Right atrium auricular region (tissue), 2 donors: ENCODE measurements at regions not wholly inside any gene's neighbourhood (a gene's known extent, or its start where the extent isn't known, plus 50 kb on each side); places are given as distances from the start of the nearest gene placed in this dataset.

ENCODE experiments used
- DNase-seq: peaks from one replicate; pipeline ENCODE4 v3.0.0-alpha.2; 2019; ENCODE audit warnings: low spot score
- H3K27ac ChIP-seq, 2 donors: fragments of 200-600 bp; sonication (generic); 1 replicate in 1 of 2; 2 replicates in 1 of 2; pipeline ENCODE4 v1.5.1; 2016 to 2019
- H3K27me3 ChIP-seq, 2 donors: fragments of 200-600 bp; sonication (generic); one replicate each; pipeline versions ENCODE4 v1.5.1 to v1.6.0; 2017 to 2019
- H3K36me3 ChIP-seq: fragments of 200-600 bp; sonication (generic); one replicate; pipeline ENCODE4 v1.5.1; 2016
- H3K4me1 ChIP-seq, 2 donors: fragments of 200-600 bp; sonication (generic); one replicate each; pipeline versions ENCODE4 v1.5.1 to v1.6.0; 2017 to 2019
- H3K4me3 ChIP-seq, 2 donors: fragments of 200-600 bp; sonication (generic); 1 replicate in 1 of 2; 2 replicates in 1 of 2; pipeline ENCODE4 v1.5.1; 2017 to 2019; ENCODE audit warnings: mild to moderate bottlenecking in 1 of 2, moderate library complexity in 1 of 2
- H3K9me3 ChIP-seq, 2 donors: fragments of 200-600 bp; sonication (generic); one replicate each; pipeline ENCODE4 v1.5.1; 2019
- TF ChIP-seq, protein P1 (sequence below), 2 donors: fragments of 200-600 bp; sonication (generic); IDR thresholded peaks; one replicate each; pipeline ENCODE4 v1.5.1; 2019; ENCODE audit warnings: antibody characterized with exemption in 2 of 2

- Histone ChIP-seq H3K9me3 (no peaks in the 10 kb centered on the region), H3K4me1 (no peaks in the 10 kb centered on the region), H3K4me3 (no peak overlapping the region), H3K27ac (no peak overlapping the region), H3K27me3 (no peaks in the 10 kb centered on the region), H3K36me3 (no peaks in the 10 kb centered on the region)
- no peak for DNase-seq
- TF ChIP-seq, protein P1, sequence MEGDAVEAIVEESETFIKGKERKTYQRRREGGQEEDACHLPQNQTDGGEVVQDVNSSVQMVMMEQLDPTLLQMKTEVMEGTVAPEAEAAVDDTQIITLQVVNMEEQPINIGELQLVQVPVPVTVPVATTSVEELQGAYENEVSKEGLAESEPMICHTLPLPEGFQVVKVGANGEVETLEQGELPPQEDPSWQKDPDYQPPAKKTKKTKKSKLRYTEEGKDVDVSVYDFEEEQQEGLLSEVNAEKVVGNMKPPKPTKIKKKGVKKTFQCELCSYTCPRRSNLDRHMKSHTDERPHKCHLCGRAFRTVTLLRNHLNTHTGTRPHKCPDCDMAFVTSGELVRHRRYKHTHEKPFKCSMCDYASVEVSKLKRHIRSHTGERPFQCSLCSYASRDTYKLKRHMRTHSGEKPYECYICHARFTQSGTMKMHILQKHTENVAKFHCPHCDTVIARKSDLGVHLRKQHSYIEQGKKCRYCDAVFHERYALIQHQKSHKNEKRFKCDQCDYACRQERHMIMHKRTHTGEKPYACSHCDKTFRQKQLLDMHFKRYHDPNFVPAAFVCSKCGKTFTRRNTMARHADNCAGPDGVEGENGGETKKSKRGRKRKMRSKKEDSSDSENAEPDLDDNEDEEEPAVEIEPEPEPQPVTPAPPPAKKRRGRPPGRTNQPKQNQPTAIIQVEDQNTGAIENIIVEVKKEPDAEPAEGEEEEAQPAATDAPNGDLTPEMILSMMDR (IDR thresholded peaks at IDR 0.05) = no peak
These were observed 87.9 kb downstream of the MATN1 start for GRCh38 chr1:30635391-30635975.

DNA sequence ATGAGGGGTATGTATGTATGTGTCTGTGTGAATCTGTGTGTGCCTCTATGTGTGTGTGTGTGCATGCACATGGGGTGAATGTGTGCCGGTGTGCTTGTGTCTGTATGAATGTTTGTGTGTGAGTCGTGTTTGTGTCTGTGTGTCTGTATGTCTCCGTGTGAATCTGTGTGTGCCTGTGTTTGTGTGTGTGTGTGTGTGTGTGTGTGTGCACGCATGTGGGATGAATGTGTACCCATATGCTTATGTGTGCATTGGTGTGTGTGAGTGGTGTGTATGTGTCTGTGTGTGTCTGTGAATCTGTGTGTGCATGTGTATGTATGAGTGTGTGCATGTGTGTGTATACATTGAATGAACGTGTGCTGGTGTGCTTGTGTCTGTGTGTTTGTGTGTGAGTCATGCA lies 88.9 kb downstream of the MATN1 start:
- H3K27ac ChIP-seq = no peak overlapping the region

DNA sequence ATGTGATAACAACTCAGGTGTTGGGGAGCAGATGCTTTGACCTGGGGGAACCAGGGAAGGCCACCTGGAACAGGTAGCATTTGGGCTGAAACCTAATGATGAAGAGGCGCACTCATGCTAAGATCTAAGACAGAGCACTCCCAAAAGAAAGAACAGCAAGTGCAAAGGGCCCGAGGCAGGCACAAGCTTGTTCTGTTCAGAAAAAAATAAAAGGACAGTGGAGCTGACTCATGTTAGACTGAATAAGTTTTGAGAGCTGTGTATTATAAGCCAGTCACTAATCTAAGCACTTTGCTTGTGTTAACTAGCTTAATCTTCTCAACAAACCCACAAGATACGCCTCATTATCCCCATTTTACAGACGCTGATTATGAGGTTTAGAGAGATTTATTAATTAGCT lies 90.1 kb downstream of the MATN1 start:
- Histone ChIP-seq H3K27ac (no peak overlapping the region), H3K9me3 (no peaks in the 10 kb centered on the region), H3K36me3 (no peaks in the 10 kb centered on the region), H3K4me3 (no peak overlapping the region), H3K27me3 (no peaks in the 10 kb centered on the region), H3K4me1 (no peaks in the 10 kb centered on the region)
- DNase-seq = no peak
- TF ChIP-seq, protein P1 (IDR thresholded peaks at IDR 0.05) = no peak

More for the DNA sequence above, 88.9 kb downstream of the MATN1 start:
- Histone ChIP-seq H3K9me3 (no peaks in the 10 kb centered on the region), H3K27me3 (no peaks in the 10 kb centered on the region), H3K4me3 (no peak overlapping the region), H3K4me1 (no peaks in the 10 kb centered on the region), H3K36me3 (no peaks in the 10 kb centered on the region)
- no peak for DNase-seq
- TF ChIP-seq, protein P1 (IDR thresholded peaks at IDR 0.05) = no peak

- no peak overlapping the region for H3K27ac ChIP-seq
- TF ChIP-seq, protein P1 (IDR thresholded peaks at IDR 0.05) = no peak
- H3K27me3 ChIP-seq = no peaks in the 10 kb centered on the region
- no peaks in the 10 kb centered on the region for H3K36me3 ChIP-seq
- H3K4me1 ChIP-seq = no peaks in the 10 kb centered on the region
- H3K4me3 ChIP-seq = no peak overlapping the region
- H3K9me3 ChIP-seq = no peaks in the 10 kb centered on the region
- no peak for DNase-seq
These were observed 90.9 kb downstream of the MATN1 start for GRCh38 chr1:30632481-30632880.

DNA sequence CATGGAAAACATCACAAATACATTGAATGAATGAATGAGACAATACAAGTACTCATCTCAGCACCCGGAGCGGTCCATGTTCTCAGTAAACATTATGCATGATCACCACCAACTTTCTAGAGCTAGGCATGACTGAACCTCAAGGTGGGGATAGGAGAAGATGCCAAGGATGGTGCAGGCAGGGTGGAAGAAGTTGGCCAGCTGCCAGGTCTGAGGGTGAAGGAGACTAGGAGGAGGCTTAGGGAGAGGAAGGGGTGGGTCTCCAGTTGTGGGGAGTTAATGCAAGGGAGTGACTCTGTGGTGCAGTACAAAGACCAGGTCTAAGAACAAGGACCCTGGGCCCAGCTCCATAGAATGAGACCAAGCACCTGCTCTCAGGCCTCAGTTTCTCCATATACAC lies 91.7 kb downstream of the MATN1 start:
- H3K36me3 ChIP-seq = no peaks in the 10 kb centered on the region
- no peak overlapping the region for H3K4me3 ChIP-seq
- H3K27me3 ChIP-seq = no peaks in the 10 kb centered on the region
- peaks cover 0 to 5% of the 10 kb centered on the region in 2 donors for H3K9me3 ChIP-seq
- DNase-seq = no peak
- TF ChIP-seq, protein P1 (IDR thresholded peaks at IDR 0.05) = no peak
- H3K27ac ChIP-seq = no peak overlapping the region
- H3K4me1 ChIP-seq = no peaks in the 10 kb centered on the region

GRCh38 chr1:30629501-30629900 lies 93.9 kb downstream of the MATN1 start:
- no peaks in the 10 kb centered on the region for H3K4me1 ChIP-seq
- TF ChIP-seq, protein P1 (IDR thresholded peaks at IDR 0.05) = no peak
- no peaks in the 10 kb centered on the region for H3K36me3 ChIP-seq
- no peak for DNase-seq
- H3K9me3 ChIP-seq = peaks cover 0 to 7% of the 10 kb centered on the region in 2 donors
- no peaks in the 10 kb centered on the region for H3K27me3 ChIP-seq
- H3K27ac ChIP-seq = no peak overlapping the region
- no peak overlapping the region for H3K4me3 ChIP-seq
